GM18870 (cell line): ENCODE measurements at regions not wholly inside any gene's neighbourhood (a gene's known extent, or its start where the extent isn't known, plus 50 kb on each side); places are given as distances from the start of the nearest gene placed in this dataset.
"Not testable (repeated sequence)": the region's sequence is repeated elsewhere in the genome, so short reads cannot be mapped to it uniquely, and the experiment has no call there.

ENCODE experiments used
- ATAC-seq: cut with Tn5 transposase; IDR thresholded peaks from one replicate; pipeline ENCODE4 v1.9.1; 2021; ENCODE audit warnings: moderate library complexity; ENCODE audit not compliant: unreplicated experiment

DNA sequence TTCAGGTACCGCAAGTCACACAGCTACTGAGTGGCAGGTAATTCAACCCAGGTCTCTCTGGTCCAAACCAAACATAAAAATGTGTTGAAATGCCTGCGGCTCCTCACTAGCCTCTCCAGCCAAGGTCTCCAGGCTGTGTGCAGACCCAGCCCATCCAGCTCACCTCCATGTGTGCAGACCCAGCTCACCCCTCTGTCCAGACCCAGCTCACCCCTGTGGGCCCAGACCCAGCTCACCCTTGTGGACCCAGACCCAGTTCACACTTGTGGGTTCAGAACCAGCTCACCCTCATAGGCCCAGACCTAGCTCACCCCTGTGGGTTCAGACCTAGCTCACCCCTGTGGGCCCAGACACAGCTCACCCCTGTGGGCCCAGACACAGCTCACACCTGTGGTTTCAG is 188.0 kb upstream of the ADCY2 start:
- no peak for ATAC-seq

DNA sequence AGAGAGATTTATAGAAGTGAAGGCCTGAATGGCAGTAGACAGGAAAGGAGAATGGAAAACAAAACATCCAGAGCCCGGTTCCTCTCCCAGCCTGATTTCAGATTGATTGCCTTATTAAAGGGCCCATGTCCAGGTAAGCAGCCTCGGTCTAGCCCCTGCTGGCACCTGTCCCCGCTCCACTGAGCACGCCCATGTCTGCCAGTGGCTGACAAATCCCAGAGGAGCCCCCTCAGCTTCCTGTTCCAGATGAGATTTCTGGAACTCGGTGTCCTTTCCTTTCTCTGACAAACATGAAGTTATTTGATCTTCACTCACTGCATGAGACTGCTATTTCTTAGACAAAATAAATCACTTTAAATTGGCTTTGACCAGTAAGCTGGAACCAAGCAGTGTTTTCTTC is 187.0 kb upstream of the ADCY2 start:
- no peak for ATAC-seq

DNA sequence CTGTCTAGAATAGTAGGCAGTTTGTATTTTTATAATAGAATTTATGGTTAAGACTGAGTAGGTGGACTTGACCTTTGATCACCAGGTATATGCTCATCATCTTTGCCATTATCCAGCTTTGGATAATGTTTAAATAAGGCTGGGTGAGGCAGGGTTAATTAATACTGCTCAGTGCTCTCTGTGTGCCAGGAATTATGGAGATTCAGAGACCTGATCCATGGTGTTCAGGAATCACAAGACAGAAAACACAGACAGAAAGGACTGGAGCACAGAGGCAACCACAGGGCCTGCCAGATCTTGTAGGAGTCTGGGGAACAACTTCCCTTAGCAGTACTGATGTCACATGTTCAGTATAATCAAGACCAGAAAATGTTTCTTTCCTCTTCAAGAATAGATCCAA is 186.3 kb upstream of the ADCY2 start:
- ATAC-seq, result no peak

DNA sequence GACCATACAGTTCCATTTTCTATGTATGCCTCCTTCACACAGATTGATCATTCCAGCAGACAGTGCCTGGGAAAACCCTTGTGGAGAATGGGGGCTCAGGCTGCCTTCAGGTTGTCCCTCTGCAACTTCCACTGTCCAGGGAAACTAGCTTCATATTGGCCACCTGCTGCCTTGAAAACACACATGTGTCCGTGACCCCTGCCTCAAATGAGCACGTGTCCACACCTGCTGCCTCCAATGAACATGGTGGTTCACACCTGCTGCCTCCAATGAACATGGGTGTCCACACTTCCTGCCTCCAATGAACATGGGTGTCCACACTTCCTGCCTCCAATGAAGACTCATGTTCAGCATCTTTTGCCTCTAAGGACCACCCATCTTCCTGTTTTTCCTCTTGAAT is 185.4 kb upstream of the ADCY2 start:
- no peak for ATAC-seq

DNA sequence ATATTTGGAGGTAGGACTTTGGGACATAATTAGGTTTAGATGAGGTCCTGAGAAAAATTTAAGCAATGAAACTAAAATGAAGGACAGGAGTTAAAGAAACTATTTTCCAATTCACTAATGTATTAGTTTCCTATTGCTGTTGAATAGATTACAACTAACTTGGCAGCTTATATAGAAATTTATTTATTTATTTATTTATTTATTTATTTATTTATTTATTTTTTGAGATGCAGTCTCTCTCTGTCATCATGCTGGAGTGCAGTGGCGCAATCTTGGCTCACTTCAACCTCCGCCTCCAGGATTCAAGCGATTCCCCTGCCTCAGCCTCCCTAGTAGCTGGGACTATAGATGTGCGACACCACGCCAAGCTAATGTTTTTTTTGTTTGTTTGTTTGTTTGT is 182.4 kb upstream of the ADCY2 start:
- ATAC-seq, result no peak

DNA sequence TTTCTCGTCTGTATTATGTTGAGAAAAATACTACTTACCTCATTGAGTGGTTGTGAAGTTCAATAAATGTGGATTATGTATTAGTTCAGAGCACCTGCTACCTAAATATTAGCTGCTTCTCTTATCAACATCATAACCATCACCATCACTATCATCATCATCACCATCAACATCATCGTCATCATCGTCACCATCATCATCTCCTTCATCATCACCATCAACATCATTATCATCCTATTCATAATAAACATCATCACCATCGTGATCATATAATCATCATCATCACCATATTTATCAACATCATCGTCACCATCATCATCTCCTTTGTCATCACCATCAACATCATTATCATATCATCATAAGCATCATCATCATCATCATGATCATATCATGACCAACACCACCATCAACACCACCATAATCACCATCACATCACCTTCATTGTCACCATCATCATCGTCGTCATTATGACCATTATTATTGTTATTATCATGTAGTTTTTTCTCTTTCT is 181.0 kb upstream of the ADCY2 start:
- ATAC-seq, result no peak

- no peak for ATAC-seq
Observed at GRCh38 chr5:7218141-7218540, 177.8 kb upstream of the ADCY2 start.

- ATAC-seq, result no peak
Observed at GRCh38 chr5:7220156-7220555, 175.8 kb upstream of the ADCY2 start.

DNA sequence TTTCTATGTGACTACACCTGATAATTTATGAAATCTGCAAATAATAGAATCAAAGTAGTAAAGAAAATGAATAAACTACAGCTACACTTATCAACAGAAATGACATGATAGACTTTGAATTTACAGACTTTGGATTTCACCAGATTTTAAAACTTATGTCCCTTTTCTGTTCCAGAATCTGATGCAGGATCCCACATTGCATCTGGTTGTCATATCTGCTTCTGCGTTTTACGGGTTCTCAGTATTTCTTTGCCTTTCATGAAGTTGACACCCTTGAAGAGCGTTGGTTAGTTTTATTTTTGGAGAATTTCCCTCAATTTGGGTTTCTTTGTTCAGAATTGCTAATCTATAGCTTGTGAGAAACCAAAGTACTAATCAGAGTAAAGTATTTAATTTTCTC is 174.9 kb upstream of the ADCY2 start:
- ATAC-seq, result no peak

DNA sequence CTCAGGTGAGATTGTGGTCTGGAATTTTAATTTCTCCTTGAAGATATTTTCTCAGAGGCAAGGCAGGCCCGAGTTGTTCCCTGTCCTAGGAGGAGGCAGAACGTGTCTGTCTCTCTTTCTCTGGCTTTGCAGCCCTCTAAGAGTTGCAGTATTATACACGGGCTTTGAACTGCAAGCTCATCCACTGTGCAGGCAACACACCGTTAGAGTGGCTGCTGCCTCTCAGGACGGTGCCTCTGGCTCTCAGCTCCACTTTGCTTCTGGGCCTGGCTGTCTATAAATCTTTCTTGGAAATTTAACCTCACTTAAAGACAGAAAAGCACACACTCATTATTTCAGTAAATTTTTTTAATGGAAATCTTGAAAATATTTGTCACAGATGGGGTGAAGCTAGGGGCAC is 170.1 kb upstream of the ADCY2 start:
- ATAC-seq, result no peak

DNA sequence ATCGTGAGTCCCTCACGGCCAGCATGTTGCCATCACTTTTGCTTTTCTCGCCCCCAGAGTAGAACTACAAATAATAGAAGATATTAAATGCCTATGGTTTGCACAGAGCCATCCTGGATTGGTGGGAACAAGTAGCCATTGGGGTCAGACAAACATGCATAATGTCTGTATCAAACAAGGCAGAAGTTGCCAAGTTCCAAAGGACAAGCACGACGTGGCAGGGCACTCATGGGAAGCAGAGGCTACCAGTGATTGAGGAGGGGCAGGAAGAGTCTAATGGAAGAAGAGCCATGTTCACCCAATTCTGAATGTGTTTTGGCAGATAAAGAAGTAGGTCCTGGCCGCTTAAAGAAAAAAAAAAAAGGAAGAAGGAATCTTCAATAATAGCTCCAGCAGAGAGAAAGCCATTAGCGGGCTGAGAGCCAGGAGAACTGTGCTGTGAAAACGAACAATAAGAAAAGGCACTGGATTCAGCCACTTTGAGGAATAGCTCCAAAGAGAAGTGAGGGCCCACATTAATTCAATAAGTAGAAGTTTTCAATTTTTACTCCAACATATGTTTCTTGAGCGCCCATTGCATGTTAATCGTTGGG is 153.7 kb upstream of the ADCY2 start:
- ATAC-seq, result no peak

GRCh38 chr5:7244208-7244607 is 151.7 kb upstream of the ADCY2 start:
- ATAC-seq, result no peak

- ATAC-seq, result no peak
Observed at GRCh38 chr5:7245121-7245651, 150.8 kb upstream of the ADCY2 start.

DNA sequence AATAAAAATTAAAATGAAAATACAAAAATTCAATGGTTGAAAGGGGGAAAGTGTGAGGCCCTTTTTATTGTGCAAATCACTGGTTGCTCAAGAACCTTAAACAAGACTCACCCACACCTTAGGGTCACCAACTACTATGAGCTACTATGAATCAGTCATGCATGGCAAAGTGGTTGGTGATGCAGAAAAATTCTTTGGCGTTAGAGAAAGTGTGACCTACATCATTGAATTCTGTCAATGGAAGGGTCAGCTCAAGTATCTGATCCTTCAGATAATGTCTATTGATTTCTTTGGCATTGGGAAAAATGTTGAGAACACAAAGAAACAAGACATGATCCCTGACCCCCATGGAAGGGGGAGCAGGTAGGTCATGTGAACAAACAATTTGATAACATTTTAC is 149.7 kb upstream of the ADCY2 start:
- ATAC-seq, result no peak

DNA sequence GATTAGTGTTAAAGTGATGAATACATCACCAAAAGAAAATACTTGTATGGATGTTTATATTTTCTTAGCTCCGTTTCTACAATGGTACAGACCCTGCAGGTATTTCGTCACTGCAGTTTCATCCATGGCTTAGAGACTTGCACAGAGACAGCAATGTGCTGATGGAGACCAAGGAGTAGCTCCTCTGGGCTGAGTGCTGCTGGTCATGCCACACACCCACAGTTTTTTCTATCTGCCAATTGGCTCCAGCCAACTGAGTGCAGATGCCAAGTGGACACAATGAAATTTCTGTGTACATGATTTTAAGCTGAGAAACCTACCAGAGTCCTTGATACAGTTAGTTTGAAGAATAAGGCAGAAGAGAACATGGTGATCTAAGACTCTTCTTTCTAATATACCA is 145.9 kb upstream of the ADCY2 start:
- ATAC-seq, result no peak

GRCh38 chr5:7250611-7251010 is 145.3 kb upstream of the ADCY2 start:
- no peak for ATAC-seq

GRCh38 chr5:7251132-7251531 is 144.8 kb upstream of the ADCY2 start:
- ATAC-seq, result no peak

- ATAC-seq, result no peak
Observed at GRCh38 chr5:7261049-7261448, 134.9 kb upstream of the ADCY2 start.

- no peak for ATAC-seq
Observed at GRCh38 chr5:7261900-7262299, 134.0 kb upstream of the ADCY2 start.

- not testable (repeated sequence) for ATAC-seq
Observed at GRCh38 chr5:7263398-7264015, 132.4 kb upstream of the ADCY2 start.

DNA sequence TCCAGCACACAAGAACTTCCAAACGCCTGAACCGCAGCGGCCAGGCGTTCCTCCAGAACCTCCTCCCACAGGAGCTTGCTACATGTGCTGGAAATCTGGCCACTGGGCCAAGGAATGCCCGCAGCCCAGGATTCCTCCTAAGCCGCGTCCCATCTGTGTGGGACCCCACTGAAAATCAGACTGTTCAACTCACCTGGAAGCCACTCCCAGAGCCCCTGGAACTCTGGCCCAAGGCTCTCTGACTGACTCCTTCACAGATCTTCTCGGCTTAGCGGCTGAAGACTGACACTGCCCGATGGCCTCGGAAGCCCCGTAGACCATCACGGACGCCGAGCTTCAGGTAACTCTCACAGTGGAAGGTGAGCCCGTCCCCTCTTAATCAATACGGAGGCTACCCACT is 130.2 kb upstream of the ADCY2 start:
- not testable (repeated sequence) for ATAC-seq

DNA sequence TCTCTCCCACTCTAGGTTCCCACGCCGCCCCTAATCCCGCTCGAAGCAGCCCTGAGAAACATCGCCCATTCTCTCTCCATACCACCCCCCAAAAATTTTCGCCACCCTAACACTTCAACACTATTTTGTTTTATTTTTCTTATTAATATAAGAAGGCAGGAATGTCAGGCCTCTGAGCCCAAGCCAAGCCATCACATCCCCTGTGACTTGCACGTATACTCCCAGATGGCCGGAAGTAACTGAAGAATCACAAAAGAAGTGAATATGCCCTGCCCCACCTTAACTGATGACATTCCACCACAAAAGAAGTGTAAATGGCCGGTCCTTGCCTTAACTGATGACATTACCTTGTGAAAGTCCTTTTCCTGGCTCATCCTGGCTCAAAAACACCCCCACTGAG is 127.2 kb upstream of the ADCY2 start:
- ATAC-seq, result not testable (repeated sequence)
